ENCODE measurements at regions not wholly inside any gene's neighbourhood (a gene's known extent, or its start where the extent isn't known, plus 50 kb on each side); places are given as distances from the start of the nearest gene placed in this dataset.

DNA sequence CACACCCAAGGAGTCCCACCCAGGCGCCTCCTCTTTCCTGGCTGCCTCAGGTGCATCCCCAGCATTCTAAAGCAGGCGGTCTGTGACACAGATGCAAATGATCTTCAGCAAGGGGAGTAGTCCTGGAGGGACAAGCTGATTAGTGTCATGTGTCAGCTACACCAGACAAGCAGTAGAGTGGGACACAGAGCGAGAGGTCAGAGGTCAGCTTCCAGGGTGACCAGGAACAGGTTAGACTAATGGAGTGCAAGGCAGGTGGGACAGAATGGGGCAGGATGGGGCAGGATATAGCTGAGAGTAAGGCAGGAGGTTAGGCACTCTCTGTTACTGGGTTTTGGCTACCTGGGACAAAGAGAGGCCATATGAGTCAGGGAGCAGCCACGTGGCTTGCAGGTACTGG is 534.0 kb downstream of the FUT8 start:
- TF ChIP-seq, protein P1, sequence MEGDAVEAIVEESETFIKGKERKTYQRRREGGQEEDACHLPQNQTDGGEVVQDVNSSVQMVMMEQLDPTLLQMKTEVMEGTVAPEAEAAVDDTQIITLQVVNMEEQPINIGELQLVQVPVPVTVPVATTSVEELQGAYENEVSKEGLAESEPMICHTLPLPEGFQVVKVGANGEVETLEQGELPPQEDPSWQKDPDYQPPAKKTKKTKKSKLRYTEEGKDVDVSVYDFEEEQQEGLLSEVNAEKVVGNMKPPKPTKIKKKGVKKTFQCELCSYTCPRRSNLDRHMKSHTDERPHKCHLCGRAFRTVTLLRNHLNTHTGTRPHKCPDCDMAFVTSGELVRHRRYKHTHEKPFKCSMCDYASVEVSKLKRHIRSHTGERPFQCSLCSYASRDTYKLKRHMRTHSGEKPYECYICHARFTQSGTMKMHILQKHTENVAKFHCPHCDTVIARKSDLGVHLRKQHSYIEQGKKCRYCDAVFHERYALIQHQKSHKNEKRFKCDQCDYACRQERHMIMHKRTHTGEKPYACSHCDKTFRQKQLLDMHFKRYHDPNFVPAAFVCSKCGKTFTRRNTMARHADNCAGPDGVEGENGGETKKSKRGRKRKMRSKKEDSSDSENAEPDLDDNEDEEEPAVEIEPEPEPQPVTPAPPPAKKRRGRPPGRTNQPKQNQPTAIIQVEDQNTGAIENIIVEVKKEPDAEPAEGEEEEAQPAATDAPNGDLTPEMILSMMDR (conservative IDR thresholded peaks at IDR 0.05), result no peak
- no peak for TF ChIP-seq ZFX (IDR thresholded peaks at IDR 0.05)
